GM12878 (cell line): ENCODE measurements at regions not wholly inside any gene's neighbourhood (a gene's known extent, or its start where the extent isn't known, plus 50 kb on each side); places are given as distances from the start of the nearest gene placed in this dataset.

ENCODE experiments used
- ATAC-seq: fragments of 200-7000 bp; cut with Tn5 transposase; 3 replicates; pipeline ENCODE4 v1.9.1; 2020; ENCODE audit warnings: mild to moderate bottlenecking, moderate library complexity
- BruUV-seq: library from RNA; stranded (reverse); fragments of 400-500 nt; replicated peaks from 2 replicates; lab custom pipeline; 2021; lab: Mats Ljungman, UMichigan
- CTCF ChIA-PET: fragments of 300-600 bp; sonication (Branson Sonifier 250); formaldehyde crosslinking; extraction: SDS; loops from one replicate; lab custom pipeline; 2021; ENCODE audit warnings: inconsistent platforms; lab: Yijun Ruan, JAX
- POLR2A ChIA-PET: fragments of 350-600 bp; formaldehyde crosslinking; extraction: SDS; loops from one replicate; lab custom pipeline; 2021; ENCODE audit warnings: inconsistent platforms; lab: Charles Lee
- RAD21 ChIA-PET: fragments of 300-600 bp; sonication (Branson Sonifier 250); formaldehyde crosslinking; loops from one replicate; lab custom pipeline; 2023; ENCODE audit warnings: antibody characterized with exemption; ENCODE audit not compliant: unreplicated experiment; lab: Charles Lee
- SMC1A ChIA-PET: fragments of 300-600 bp; sonication (Branson Sonifier 250); formaldehyde crosslinking; loops from one replicate; lab custom pipeline; 2023; ENCODE audit not compliant: unreplicated experiment, uncharacterized antibody; lab: Charles Lee
- DNase-seq: peaks from one replicate; pipeline ENCODE4 v3.0.0-alpha.2; 2011; ENCODE audit warnings: low read depth, low spot score
- FAIRE-seq: peaks from 3 replicates; lab custom pipeline; 2011; peaks lifted over from hg19 to GRCh38; lab: Jason Lieb, UNC
- H2AFZ ChIP-seq: 2 replicates; pipeline ENCODE4 v1.6.0; 2011; ENCODE audit warnings: low read depth, low read length, control low read depth; ENCODE audit not compliant: control insufficient read depth
- H3K27ac ChIP-seq: 2 replicates; pipeline ENCODE4 v1.5.1; 2011; ENCODE audit warnings: control low read depth; ENCODE audit not compliant: control insufficient read depth, insufficient read depth
- H3K27me3 ChIP-seq, 2 experiments: replicated peaks in 1 of 2; 2 replicates each; pipeline versions ENCODE4 v1.6.0 to v1.6.1; 2011; ENCODE audit warnings: low read length in 1 of 2; ENCODE audit not compliant: control insufficient read depth in 2 of 2, insufficient read depth in 2 of 2
- H3K36me3 ChIP-seq, 2 experiments: 2 replicates each; pipeline ENCODE4 v1.5.1; 2011; ENCODE audit warnings: low read length in 1 of 2; ENCODE audit not compliant: control insufficient read depth in 2 of 2, insufficient read depth in 2 of 2
- H3K4me1 ChIP-seq: 2 replicates; pipeline ENCODE4 v1.6.1; 2011; ENCODE audit warnings: mild to moderate bottlenecking, low read length, moderate library complexity, mixed read lengths; ENCODE audit not compliant: control insufficient read depth, insufficient read depth
- H3K4me2 ChIP-seq: 2 replicates; pipeline ENCODE4 v1.6.0; 2011; ENCODE audit warnings: control low read depth; ENCODE audit not compliant: control insufficient read depth, insufficient read depth
- H3K4me3 ChIP-seq: fragments of 200-600 bp; sonication (generic); 2 replicates; pipeline ENCODE4 v1.5.1; 2016
- H3K79me2 ChIP-seq: 2 replicates; pipeline ENCODE4 v1.6.0; 2011; ENCODE audit warnings: low read length; ENCODE audit not compliant: control insufficient read depth, insufficient read depth
- H3K9ac ChIP-seq: 2 replicates; pipeline ENCODE4 v1.8.0; 2011; ENCODE audit warnings: low read length, control low read depth, mixed read lengths; ENCODE audit not compliant: control insufficient read depth, insufficient read depth
- H3K9me3 ChIP-seq: replicated peaks from 3 replicates; pipeline ENCODE4 v1.5.1; 2011; ENCODE audit warnings: mild to moderate bottlenecking, low read length; ENCODE audit not compliant: control insufficient read depth, insufficient read depth
- H4K20me1 ChIP-seq: 2 replicates; pipeline ENCODE4 v1.6.0; 2011; ENCODE audit not compliant: control insufficient read depth, insufficient read depth
- BACH1 ChIP-seq: fragments of 450-650 bp; IDR thresholded peaks from 2 replicates; pipeline ENCODE4 v1.6.1; 2017; ENCODE audit warnings: mild to moderate bottlenecking, borderline replicate concordance
- BHLHE40 ChIP-seq, 2 experiments: fragments of 450-650 bp in 1 of 2; IDR thresholded peaks; 2 replicates each; pipeline ENCODE4 v1.6.1; 2011 to 2017; ENCODE audit warnings: low read depth in 2 of 2, borderline replicate concordance in 1 of 2, improper control_type of control experiment in 1 of 2, low read length in 1 of 2, mild to moderate bottlenecking in 1 of 2
- CBX3 ChIP-seq: fragments of 200-600 bp; sonication (generic); IDR thresholded peaks from 2 replicates; pipeline ENCODE4 v1.6.1; 2016; ENCODE audit warnings: low read depth, borderline replicate concordance
- CHD2 ChIP-seq: IDR thresholded peaks from 2 replicates; pipeline ENCODE4 v1.6.1; 2011; ENCODE audit warnings: low read depth, low read length, improper control_type of control experiment, borderline replicate concordance
- IRF4 ChIP-seq: IDR thresholded peaks from 2 replicates; pipeline ENCODE4 v1.6.1; 2011; ENCODE audit warnings: low read depth, low read length
- KLF5 ChIP-seq: fragments of 450-650 bp; IDR thresholded peaks from 2 replicates; pipeline ENCODE4 v1.6.1; 2014; ENCODE audit warnings: mild to moderate bottlenecking; ENCODE audit not compliant: partially characterized antibody
- NR2C1 ChIP-seq: fragments of 450-650 bp; IDR thresholded peaks from 2 replicates; pipeline ENCODE4 v1.6.1; 2017; ENCODE audit warnings: antibody characterized with exemption, mild to moderate bottlenecking, moderate library complexity
- POLR2AphosphoS2 ChIP-seq: IDR thresholded peaks from 2 replicates; pipeline ENCODE4 v1.6.1; 2011; ENCODE audit warnings: low read depth, mild to moderate bottlenecking, low read length, improper control_type of control experiment, moderate library complexity
- STAT1 ChIP-seq: fragments of 450-650 bp; conservative IDR thresholded peaks from 2 replicates; pipeline ENCODE4 v1.6.1; 2014; ENCODE audit warnings: antibody characterized with exemption, mild to moderate bottlenecking
- TBL1XR1 ChIP-seq: IDR thresholded peaks from 2 replicates; pipeline ENCODE4 v1.6.1; 2012; ENCODE audit warnings: low read depth, low read length, improper control_type of control experiment
- ZSCAN29 ChIP-seq: fragments of 450-650 bp; IDR thresholded peaks from 2 replicates; pipeline ENCODE4 v1.6.1; 2017; ENCODE audit warnings: mild to moderate bottlenecking, moderate library complexity
- WGBS: methylation state at CpG from one replicate; pipeline ENCODE4 v1.1.6; 2016; ENCODE audit warnings: low lambda C conversion rate; ENCODE audit not compliant: insufficient replicate concordance, insufficient coverage; ENCODE audit errors: missing lambda C conversion rate; 5-methylcytosine and 5-hydroxymethylcytosine counted together
- in situ Hi-C: fragments of 300-500 bp; cut with MboI; formaldehyde crosslinking; loops from 9 replicates; pipeline ENCODE4 v1.14.3; 2018; ENCODE audit warnings: mixed read lengths
- intact Hi-C: fragments of 100-400 bp; cut with micrococcal nuclease; formaldehyde crosslinking; loops from one replicate; pipeline ENCODE4 v1.14.2; 2022; ENCODE audit not compliant: unreplicated experiment
- TF ChIP-seq, protein P1 (sequence below): fragments of 450-650 bp; formaldehyde crosslinking; IDR thresholded peaks from 2 replicates; pipeline ENCODE4 v1.4.0; 2022; ENCODE audit warnings: mild to moderate bottlenecking, moderate library complexity
- TF ChIP-seq, protein P2 (sequence below): IDR thresholded peaks from 2 replicates; pipeline ENCODE4 v1.6.1; 2011; ENCODE audit warnings: low read depth, mild to moderate bottlenecking, low read length, moderate library complexity, borderline replicate concordance; ENCODE audit errors: extremely low read depth
- TF ChIP-seq, protein P3 (sequence below): fragments of 150-350 bp; IDR thresholded peaks from 2 replicates; pipeline ENCODE4 v1.6.1; 2014; ENCODE audit warnings: mild to moderate bottlenecking, low read depth, low read length

DNA sequence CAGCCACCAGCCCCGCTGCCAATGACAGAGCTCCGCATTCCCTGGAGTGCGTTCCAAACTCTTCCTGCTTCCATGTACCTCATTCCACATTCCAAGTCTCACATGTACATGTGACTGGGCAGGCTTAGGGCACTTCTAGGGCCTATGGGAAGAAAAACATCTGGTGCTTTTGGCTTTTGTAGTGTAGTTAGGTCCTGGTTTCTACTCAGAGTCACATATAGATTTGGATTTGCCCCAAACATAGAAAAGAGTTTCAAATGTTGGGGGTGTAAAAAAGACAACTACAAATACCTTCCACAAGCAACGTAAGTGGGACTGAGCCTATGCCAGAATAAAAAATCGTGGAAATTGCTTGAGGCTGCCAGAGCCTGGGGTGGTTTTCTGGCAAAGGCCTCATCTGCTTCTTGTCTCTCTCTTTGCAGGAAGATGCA is 84.1 kb downstream of the ZNF467 start:
- RAD21 ChIA-PET, result no interaction called here
- intact Hi-C loops, result no loop called here
- POLR2A ChIA-PET, result no interaction called here
- BruUV-seq, result no TSS peak
- H3K4me3 ChIP-seq, result no peak overlapping the region
- WGBS, result 31% methylated on average over 5 of the region's 5 CpGs
- SMC1A ChIA-PET, result no interaction called here
- no peak overlapping the region for H3K27ac ChIP-seq
- no peak overlapping the region for H3K4me2 ChIP-seq
- in situ Hi-C loops, result no loop called here
- H2AFZ ChIP-seq, result no peak overlapping the region
- H3K9me3 ChIP-seq, result no peaks in the 10 kb centered on the region; the same call in 2 of the 3 replicates
- CTCF ChIA-PET, result no interaction called here
- H3K9ac ChIP-seq, result no peak overlapping the region
- no peak for TF ChIP-seq TBL1XR1
- no peak for TF ChIP-seq STAT1
- ATAC-seq, result no peak
- H3K27me3 ChIP-seq, result peaks cover 0 to 5% of the 10 kb centered on the region in 2 experiments; a peak in 2 of 4 replicates
- no peaks in the 10 kb centered on the region for H3K4me1 ChIP-seq
- H4K20me1 ChIP-seq, result no peaks in the 10 kb centered on the region
- no peaks in the 10 kb centered on the region for H3K79me2 ChIP-seq
- DNase-seq, result no peak
- no peak for FAIRE-seq
- no peaks in the 10 kb centered on the region for H3K36me3 ChIP-seq

DNA sequence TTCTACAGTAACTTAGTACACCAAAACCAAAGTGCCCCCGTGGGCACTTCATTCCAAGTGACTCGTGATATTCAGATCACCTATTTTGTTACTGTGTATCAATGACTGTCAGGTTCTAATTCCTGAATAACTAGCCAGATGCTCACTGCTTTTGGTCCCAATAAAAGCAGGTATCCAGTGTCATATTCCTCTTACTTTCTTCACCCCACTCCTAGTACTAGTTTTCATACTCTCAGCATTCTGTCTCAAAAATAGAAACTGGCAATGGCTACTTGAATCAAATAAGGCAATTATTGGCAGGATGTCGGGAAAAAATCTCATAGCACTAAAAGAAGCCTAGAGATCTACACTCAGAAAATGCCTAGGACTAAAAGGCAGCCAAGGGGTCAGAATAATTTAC is 84.6 kb downstream of the ZNF467 start:
- H4K20me1 ChIP-seq, result no peaks in the 10 kb centered on the region
- H3K27me3 ChIP-seq, result peaks cover 0 to 5% of the 10 kb centered on the region in 2 experiments; a peak in 2 of 4 replicates
- no peaks in the 10 kb centered on the region; the same call in 2 of the 3 replicates for H3K9me3 ChIP-seq
- H3K4me1 ChIP-seq, result no peaks in the 10 kb centered on the region
- H3K4me3 ChIP-seq, result no peak overlapping the region
- DNase-seq (no peak), ATAC-seq (no peak), FAIRE-seq (no peak)
- WGBS, result 14% methylated on average over 3 of the region's 3 CpGs
- RAD21 ChIA-PET, result no interaction called here
- H3K79me2 ChIP-seq, result no peaks in the 10 kb centered on the region
- no peak overlapping the region for H3K4me2 ChIP-seq
- H3K27ac ChIP-seq, result no peak overlapping the region
- no peak overlapping the region for H2AFZ ChIP-seq
- intact Hi-C loops (no loop called here), in situ Hi-C loops (no loop called here)
- CTCF ChIA-PET, result no interaction called here
- no peaks in the 10 kb centered on the region for H3K36me3 ChIP-seq
- BruUV-seq, result no TSS peak
- SMC1A ChIA-PET, result no interaction called here
- POLR2A ChIA-PET, result no interaction called here
- no peak overlapping the region for H3K9ac ChIP-seq
- TF ChIP-seq IRF4 (no peak), CHD2 (no peak), NR2C1 (no peak), KLF5 (no peak), BHLHE40 (IDR thresholded peaks at IDR 0.05; ENCODE audit: borderline replicate concordance in 1 of 2, low read depth in 2 of 2, low read length in 1 of 2) (no peak), ZSCAN29 (no peak), POLR2AphosphoS2 (no peak), BACH1 (no peak), CBX3 (no peak)
- TF ChIP-seq, protein P1, sequence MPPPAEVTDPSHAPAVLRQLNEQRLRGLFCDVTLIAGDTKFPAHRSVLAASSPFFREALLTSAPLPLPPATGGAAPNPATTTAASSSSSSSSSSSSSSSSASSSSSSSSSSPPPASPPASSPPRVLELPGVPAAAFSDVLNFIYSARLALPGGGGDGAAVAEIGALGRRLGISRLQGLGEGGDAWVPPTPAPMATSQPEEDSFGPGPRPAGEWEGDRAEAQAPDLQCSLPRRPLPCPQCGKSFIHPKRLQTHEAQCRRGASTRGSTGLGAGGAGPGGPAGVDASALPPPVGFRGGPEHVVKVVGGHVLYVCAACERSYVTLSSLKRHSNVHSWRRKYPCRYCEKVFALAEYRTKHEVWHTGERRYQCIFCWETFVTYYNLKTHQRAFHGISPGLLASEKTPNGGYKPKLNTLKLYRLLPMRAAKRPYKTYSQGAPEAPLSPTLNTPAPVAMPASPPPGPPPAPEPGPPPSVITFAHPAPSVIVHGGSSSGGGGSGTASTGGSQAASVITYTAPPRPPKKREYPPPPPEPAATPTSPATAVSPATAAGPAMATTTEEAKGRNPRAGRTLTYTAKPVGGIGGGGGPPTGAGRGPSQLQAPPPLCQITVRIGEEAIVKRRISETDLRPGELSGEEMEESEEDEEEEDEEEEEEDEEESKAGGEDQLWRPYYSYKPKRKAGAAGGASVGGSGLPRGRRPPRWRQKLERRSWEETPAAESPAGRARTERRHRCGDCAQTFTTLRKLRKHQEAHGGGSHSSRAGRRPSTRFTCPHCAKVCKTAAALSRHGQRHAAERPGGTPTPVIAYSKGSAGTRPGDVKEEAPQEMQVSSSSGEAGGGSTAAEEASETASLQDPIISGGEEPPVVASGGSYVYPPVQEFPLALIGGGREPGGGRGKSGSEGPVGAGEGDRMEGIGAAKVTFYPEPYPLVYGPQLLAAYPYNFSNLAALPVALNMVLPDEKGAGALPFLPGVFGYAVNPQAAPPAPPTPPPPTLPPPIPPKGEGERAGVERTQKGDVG, result no peak
- TF ChIP-seq, protein P2, sequence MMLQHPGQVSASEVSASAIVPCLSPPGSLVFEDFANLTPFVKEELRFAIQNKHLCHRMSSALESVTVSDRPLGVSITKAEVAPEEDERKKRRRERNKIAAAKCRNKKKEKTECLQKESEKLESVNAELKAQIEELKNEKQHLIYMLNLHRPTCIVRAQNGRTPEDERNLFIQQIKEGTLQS, result no peak
- TF ChIP-seq, protein P3, sequence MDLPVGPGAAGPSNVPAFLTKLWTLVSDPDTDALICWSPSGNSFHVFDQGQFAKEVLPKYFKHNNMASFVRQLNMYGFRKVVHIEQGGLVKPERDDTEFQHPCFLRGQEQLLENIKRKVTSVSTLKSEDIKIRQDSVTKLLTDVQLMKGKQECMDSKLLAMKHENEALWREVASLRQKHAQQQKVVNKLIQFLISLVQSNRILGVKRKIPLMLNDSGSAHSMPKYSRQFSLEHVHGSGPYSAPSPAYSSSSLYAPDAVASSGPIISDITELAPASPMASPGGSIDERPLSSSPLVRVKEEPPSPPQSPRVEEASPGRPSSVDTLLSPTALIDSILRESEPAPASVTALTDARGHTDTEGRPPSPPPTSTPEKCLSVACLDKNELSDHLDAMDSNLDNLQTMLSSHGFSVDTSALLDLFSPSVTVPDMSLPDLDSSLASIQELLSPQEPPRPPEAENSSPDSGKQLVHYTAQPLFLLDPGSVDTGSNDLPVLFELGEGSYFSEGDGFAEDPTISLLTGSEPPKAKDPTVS, result no peak
